Uterus (tissue), 2 donors: ENCODE measurements at regions not wholly inside any gene's neighbourhood (a gene's known extent, or its start where the extent isn't known, plus 50 kb on each side); places are given as distances from the start of the nearest gene placed in this dataset.

Source experiments
- CTCF ChIP-seq, 4 experiments: fragments of 200-600 bp in 2 of 4; fragments of 450-650 bp in 2 of 4; sonication (generic) in 2 of 4; IDR thresholded peaks; one replicate each; pipeline ENCODE4 v1.5.1; 2016 to 2019; ENCODE audit warnings: antibody characterized with exemption in 4 of 4, mild to moderate bottlenecking in 2 of 4, moderate library complexity in 1 of 4
- POLR2A ChIP-seq, 2 donors: fragments of 450-650 bp; IDR thresholded peaks; one replicate each; pipeline ENCODE4 v1.6.1; 2016; ENCODE audit warnings: antibody characterized with exemption in 2 of 2, mild to moderate bottlenecking in 1 of 2, moderate library complexity in 1 of 2

DNA sequence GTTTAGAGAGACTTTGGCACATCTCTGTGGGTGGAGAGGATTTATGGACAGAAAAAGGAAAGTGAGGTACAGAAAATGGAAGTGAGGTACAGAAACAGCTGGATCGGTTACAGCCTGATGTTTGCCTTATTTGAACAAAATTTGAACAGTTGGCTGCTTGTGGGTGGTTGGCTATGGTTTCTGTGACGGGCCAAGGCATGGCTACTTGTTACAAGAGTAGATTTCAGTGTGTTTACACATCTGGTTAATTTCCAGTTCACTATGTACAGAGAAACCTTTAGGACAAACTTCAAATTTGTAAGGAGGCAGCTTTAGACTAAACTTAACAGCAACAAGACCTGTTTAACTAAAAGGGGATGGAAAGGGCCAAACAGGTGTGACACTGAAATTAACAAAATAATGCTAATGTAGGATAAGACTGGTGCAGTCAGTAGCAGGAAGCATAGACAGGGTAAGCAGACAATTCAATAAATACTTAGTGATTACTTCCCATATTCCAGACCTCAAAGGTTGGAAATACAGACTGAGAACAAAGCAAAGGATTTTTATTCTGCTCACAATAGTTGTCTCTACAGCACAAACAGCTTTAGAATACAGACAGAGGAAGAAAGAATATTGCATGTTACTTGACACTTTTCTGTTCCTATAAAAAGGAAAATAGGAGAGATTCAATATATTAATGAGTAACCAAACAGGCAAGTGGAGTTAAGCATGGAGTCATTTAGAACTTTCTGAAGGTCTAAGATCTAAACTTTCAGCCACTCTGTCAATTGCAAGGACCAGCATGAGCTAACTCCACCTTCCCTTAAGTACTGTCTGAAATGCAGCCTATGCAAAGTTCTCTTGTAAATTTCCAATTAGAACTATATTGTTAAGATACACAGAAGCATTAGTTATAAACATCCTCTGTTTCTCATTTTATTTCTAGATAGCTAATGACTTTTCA is 294.4 kb upstream of the FAT4 start:
- TF ChIP-seq POLR2A (IDR thresholded peaks at IDR 0.05) (no peak), CTCF (IDR thresholded peaks at IDR 0.05) (no peak)
